K562 (cell line): ENCODE measurements at regions not wholly inside any gene's neighbourhood (a gene's known extent, or its start where the extent isn't known, plus 50 kb on each side); places are given as distances from the start of the nearest gene placed in this dataset.

Experiments used
- ATAC-seq: fragments of 200-7000 bp; cut with Tn5 transposase; 3 replicates; pipeline ENCODE4 v1.9.1; 2020; ENCODE audit warnings: moderate library complexity
- BruUV-seq: library from RNA; stranded (reverse); fragments of 400-500 nt; replicated peaks from 2 replicates; lab custom pipeline; 2021; lab: Mats Ljungman, UMichigan
- CTCF ChIA-PET: fragments of 300-600 bp; formaldehyde crosslinking; extraction: SDS; loops from one replicate; lab custom pipeline; 2021; ENCODE audit warnings: low intra/inter-chr PET ratio; lab: Yijun Ruan, JAX
- POLR2A ChIA-PET: fragments of 300-600, 350-650 bp; sonication (Branson Sonifier 250); formaldehyde crosslinking; extraction: SDS; loops from one replicate; lab custom pipeline; 2021; ENCODE audit warnings: antibody characterized with exemption, inconsistent platforms; lab: Yijun Ruan, JAX
- DNase-seq, 4 experiments: peaks; one replicate each; pipeline versions ENCODE4 v3.0.0 to v3.0.0-alpha.2; 2011 to 2018; ENCODE audit warnings: low spot score in 3 of 4, mixed read lengths in 3 of 4; ENCODE audit errors: extremely low read depth in 1 of 4
- FAIRE-seq: peaks from 2 replicates; lab custom pipeline; 2011; peaks lifted over from hg19 to GRCh38; lab: Jason Lieb, UNC
- H2AFZ ChIP-seq: 2 replicates; pipeline ENCODE4 v1.6.0; 2011; ENCODE audit warnings: low read depth, low read length, control low read depth, inconsistent platforms
- H3K27ac ChIP-seq: fragments of 200-600 bp; 3 replicates; pipeline ENCODE4 v1.8.0; 2011; ENCODE audit warnings: low read depth, mild to moderate bottlenecking, control low read depth, inconsistent platforms, low read length, moderate library complexity, mixed read lengths; ENCODE audit errors: extremely low read depth
- H3K27me3 ChIP-seq, 2 experiments: fragments of 300-600 bp in 1 of 2; 2 replicates in 1 of 2; 3 replicates in 1 of 2; pipeline versions ENCODE4 v1.6.0 to v1.8.0; 2011; ENCODE audit warnings: inconsistent platforms in 2 of 2, low read length in 2 of 2, mild to moderate bottlenecking in 1 of 2, mixed read lengths in 1 of 2, moderate library complexity in 1 of 2; ENCODE audit not compliant: control insufficient read depth in 2 of 2, insufficient read depth in 2 of 2
- H3K36me3 ChIP-seq: fragments of 300-600 bp; 3 replicates; pipeline ENCODE4 v1.8.0; 2011; ENCODE audit warnings: mild to moderate bottlenecking, low read length, inconsistent platforms; ENCODE audit not compliant: control insufficient read depth, insufficient read depth
- H3K4me1 ChIP-seq, 2 experiments: fragments of 200-600 bp in 1 of 2; replicated peaks in 1 of 2; 2 replicates in 1 of 2; 3 replicates in 1 of 2; pipeline versions ENCODE4 v1.5.1 to v1.8.0; 2011; ENCODE audit warnings: inconsistent platforms in 2 of 2, low read length in 2 of 2, mild to moderate bottlenecking in 1 of 2, mixed read lengths in 1 of 2, moderate library complexity in 1 of 2; ENCODE audit not compliant: control insufficient read depth in 2 of 2, insufficient read depth in 2 of 2
- H3K4me2 ChIP-seq: 2 replicates; pipeline ENCODE4 v1.6.1; 2011; ENCODE audit warnings: low read length, control low read depth, inconsistent platforms, mixed read lengths; ENCODE audit not compliant: insufficient read depth
- H3K4me3 ChIP-seq: fragments of 200-600 bp; sonication (generic), shearing (Covaris generic); 2 replicates; pipeline ENCODE4 v1.5.1; 2016; ENCODE audit warnings: control low read depth, inconsistent platforms
- H3K79me2 ChIP-seq: fragments of 200-600 bp; 3 replicates; pipeline ENCODE4 v1.8.0; 2011; ENCODE audit warnings: low read length, inconsistent platforms; ENCODE audit not compliant: control insufficient read depth, insufficient read depth
- H3K9ac ChIP-seq, 2 experiments: 2 replicates each; pipeline versions ENCODE4 v1.6.0 to v1.6.1; 2011; ENCODE audit warnings: low read depth in 2 of 2, low read length in 2 of 2, control low read depth in 1 of 2, inconsistent platforms in 1 of 2, mild to moderate bottlenecking in 1 of 2, mixed read lengths in 1 of 2; ENCODE audit not compliant: insufficient read depth in 1 of 2
- H3K9me1 ChIP-seq: one replicate; pipeline ENCODE4 v1.6.0; 2011; ENCODE audit warnings: inconsistent platforms, mild to moderate bottlenecking, low read length, moderate library complexity; ENCODE audit not compliant: control insufficient read depth, insufficient read depth
- H3K9me3 ChIP-seq: replicated peaks from 2 replicates; pipeline ENCODE4 v1.5.1; 2011; ENCODE audit warnings: low read depth, low read length, inconsistent platforms; ENCODE audit not compliant: control insufficient read depth, insufficient read depth
- H4K20me1 ChIP-seq: replicated peaks from 2 replicates; pipeline ENCODE4 v1.6.1; 2011; ENCODE audit warnings: low read length, inconsistent platforms, mixed read lengths; ENCODE audit not compliant: control insufficient read depth, insufficient read depth
- GTF2F1 ChIP-seq: IDR thresholded peaks from 2 replicates; pipeline ENCODE4 v1.6.1; 2011; ENCODE audit warnings: low read depth, low read length, improper control_type of control experiment
- HLTF ChIP-seq: fragments of 450-650 bp; IDR thresholded peaks from 2 replicates; pipeline ENCODE4 v1.6.1; 2016
- MTA1 ChIP-seq: fragments of 450-650 bp; IDR thresholded peaks from 2 replicates; pipeline ENCODE4 v1.6.1; 2017; ENCODE audit warnings: borderline replicate concordance
- NCOA6 ChIP-seq: fragments of 450-650 bp; IDR thresholded peaks from 2 replicates; pipeline ENCODE4 v1.6.1; 2017; ENCODE audit warnings: mild to moderate bottlenecking
- NFE2 ChIP-seq: IDR thresholded peaks from 2 replicates; pipeline ENCODE4 v1.6.1; 2014; ENCODE audit warnings: antibody characterized with exemption, low read depth
- NFRKB ChIP-seq: fragments of 450-650 bp; IDR thresholded peaks from 2 replicates; pipeline ENCODE4 v1.6.1; 2016; ENCODE audit warnings: low read depth
- NFXL1 ChIP-seq: fragments of 450-650 bp; formaldehyde crosslinking; IDR thresholded peaks from 2 replicates; pipeline ENCODE4 v1.4.0; 2021; ENCODE audit warnings: mild to moderate bottlenecking
- OTX1 ChIP-seq: fragments of 450-650 bp; formaldehyde crosslinking; IDR thresholded peaks from 2 replicates; pipeline ENCODE4 v1.4.0; 2022; ENCODE audit warnings: mild to moderate bottlenecking
- RBM25 ChIP-seq: fragments of 200-400 bp; formaldehyde crosslinking; IDR thresholded peaks from 2 replicates; pipeline ENCODE4 v1.6.1; 2018; ENCODE audit warnings: low read length, low read depth, moderate library complexity; ENCODE audit not compliant: severe bottlenecking
- STAT5A ChIP-seq: IDR thresholded peaks from 2 replicates; pipeline ENCODE4 v1.6.1; 2012; ENCODE audit warnings: low read length, inconsistent platforms, borderline replicate concordance
- TAF7 ChIP-seq: fragments of 450-650 bp; IDR thresholded peaks from 2 replicates; pipeline ENCODE4 v1.6.1; 2016; ENCODE audit warnings: missing genetic modification characterization, missing compliant biosample characterization
- TAF9B ChIP-seq: fragments of 450-650 bp; IDR thresholded peaks from 2 replicates; pipeline ENCODE4 v1.6.1; 2018; ENCODE audit warnings: mild to moderate bottlenecking; ENCODE audit not compliant: partially characterized antibody
- TSC22D4 ChIP-seq: fragments of 450-650 bp; IDR thresholded peaks from 2 replicates; pipeline ENCODE4 v1.6.1; 2016; ENCODE audit warnings: missing genetic modification characterization, missing biosample characterization, control low read depth
- U2AF2 ChIP-seq: fragments of 200-400 bp; formaldehyde crosslinking; optimal IDR thresholded peaks from 2 replicates; pipeline ENCODE3; 2017; ENCODE audit warnings: low read depth, mild to moderate bottlenecking, low read length
- ZBED1 ChIP-seq: IDR thresholded peaks from 2 replicates; pipeline ENCODE4 v1.6.1; 2014
- ZNF324 ChIP-seq: fragments of 250-450 bp; sonication (Bioruptor Pico); IDR thresholded peaks from 2 replicates; pipeline ENCODE4 v1.4.0; 2020; ENCODE audit warnings: mild to moderate bottlenecking
- WGBS: fragments of 100-300 bp; shearing (Covaris generic); methylation state at CpG from one replicate; pipeline ENCODE4 v1.1.6; 2016; ENCODE audit warnings: low coverage, mixed read lengths; ENCODE audit not compliant: insufficient coverage; ENCODE audit errors: missing lambda C conversion rate; 5-methylcytosine and 5-hydroxymethylcytosine counted together
- in situ Hi-C: fragments of 300-500 bp; cut with MboI; formaldehyde crosslinking; loops from 4 replicates; pipeline ENCODE4 v1.15.0; 2018; ENCODE audit warnings: inconsistent platforms, mixed read lengths
- intact Hi-C: fragments of 100-400 bp; cut with micrococcal nuclease; formaldehyde crosslinking; loops from 2 replicates; pipeline ENCODE4 v1.14.2; 2022
- TF ChIP-seq, protein P1 (sequence below): fragments of 250-450 bp; sonication (Bioruptor Pico); IDR thresholded peaks from 2 replicates; pipeline ENCODE4 v1.9.0; 2021; ENCODE audit warnings: mild to moderate bottlenecking, inconsistent platforms
- TF ChIP-seq, protein P2 (sequence below): IDR thresholded peaks from 2 replicates; pipeline ENCODE4 v1.6.1; 2011; ENCODE audit not compliant: insufficient read length; ENCODE audit errors: extremely low read depth
- TF ChIP-seq, protein P3 (sequence below): sonication (generic); formaldehyde crosslinking; IDR thresholded peaks from 2 replicates; pipeline ENCODE4 v1.8.1; 2022; ENCODE audit warnings: missing genetic modification reagents

DNA sequence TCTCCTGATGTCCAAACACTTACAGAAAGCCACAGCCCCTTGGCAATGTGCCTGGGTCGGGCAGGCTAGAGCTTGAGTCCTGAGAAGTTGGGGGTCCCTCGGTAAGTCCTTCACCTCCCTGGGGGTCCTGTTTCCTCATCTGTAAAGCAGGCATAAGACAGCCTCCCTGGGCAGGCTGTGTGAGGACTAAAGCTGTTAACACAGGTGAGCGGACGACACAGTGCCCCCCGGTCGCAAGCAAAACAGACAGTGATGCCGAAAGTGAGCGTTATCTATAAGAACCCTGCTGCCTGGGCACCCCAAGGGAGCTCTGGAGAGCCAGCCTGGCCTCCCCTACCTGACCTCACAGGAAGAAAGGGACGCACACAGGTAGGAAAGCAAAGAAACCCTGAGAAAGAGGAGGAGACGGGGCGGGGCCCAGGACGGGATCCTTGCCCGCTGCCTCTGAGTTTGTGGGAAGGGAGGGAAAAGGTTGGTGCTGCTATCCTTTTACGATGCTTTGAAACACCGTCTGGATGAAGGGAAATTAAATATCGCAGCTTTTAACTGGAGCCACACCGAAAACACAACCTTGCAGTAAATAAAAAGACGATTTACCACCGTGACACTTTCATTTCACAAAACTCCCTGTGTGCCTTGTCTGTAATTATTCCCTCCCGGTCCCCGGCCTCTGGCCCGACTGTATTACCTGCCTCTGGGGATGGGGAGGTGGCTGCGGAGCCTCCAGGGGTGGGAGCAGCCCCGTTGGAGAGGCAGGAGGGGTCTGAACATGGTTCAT lies 67.1 kb downstream of the ENGASE start:
- H3K27me3 ChIP-seq = peaks cover 7 to 63% of the 10 kb centered on the region in 2 experiments
- H3K4me2 ChIP-seq = no peak overlapping the region
- peaks cover 1% of the 10 kb centered on the region for H3K9me1 ChIP-seq
- H3K9me3 ChIP-seq = no peaks in the 10 kb centered on the region
- no peak overlapping the region for H3K4me3 ChIP-seq
- CTCF ChIA-PET = no interaction called here
- H3K27ac ChIP-seq = no peak overlapping the region
- POLR2A ChIA-PET = no interaction called here
- no peak overlapping the region for H2AFZ ChIP-seq
- no peak overlapping the region for H3K9ac ChIP-seq
- WGBS = under 1% methylated on average over 23 of the region's 24 CpGs
- in situ Hi-C loops = no loop called here
- H4K20me1 ChIP-seq = peaks cover 11% of the 10 kb centered on the region; the same call in 1 of the 2 replicates
- intact Hi-C loops = no loop called here
- H3K79me2 ChIP-seq = no peaks in the 10 kb centered on the region
- ATAC-seq (no peak), DNase-seq (no peak), FAIRE-seq (no peak)
- H3K4me1 ChIP-seq = peaks cover 0 to 9% of the 10 kb centered on the region in 2 experiments; a peak in 2 of 5 replicates
- no TSS peak for BruUV-seq
- no peak for TF ChIP-seq GTF2F1
- TF ChIP-seq HLTF = no peak
- no peak for TF ChIP-seq TSC22D4 (tag)
- no peak for TF ChIP-seq RBM25
- no peak for TF ChIP-seq ZBED1
- TF ChIP-seq NFXL1 (CRISPR knock-in tag) = no peak
- TF ChIP-seq, protein P1, sequence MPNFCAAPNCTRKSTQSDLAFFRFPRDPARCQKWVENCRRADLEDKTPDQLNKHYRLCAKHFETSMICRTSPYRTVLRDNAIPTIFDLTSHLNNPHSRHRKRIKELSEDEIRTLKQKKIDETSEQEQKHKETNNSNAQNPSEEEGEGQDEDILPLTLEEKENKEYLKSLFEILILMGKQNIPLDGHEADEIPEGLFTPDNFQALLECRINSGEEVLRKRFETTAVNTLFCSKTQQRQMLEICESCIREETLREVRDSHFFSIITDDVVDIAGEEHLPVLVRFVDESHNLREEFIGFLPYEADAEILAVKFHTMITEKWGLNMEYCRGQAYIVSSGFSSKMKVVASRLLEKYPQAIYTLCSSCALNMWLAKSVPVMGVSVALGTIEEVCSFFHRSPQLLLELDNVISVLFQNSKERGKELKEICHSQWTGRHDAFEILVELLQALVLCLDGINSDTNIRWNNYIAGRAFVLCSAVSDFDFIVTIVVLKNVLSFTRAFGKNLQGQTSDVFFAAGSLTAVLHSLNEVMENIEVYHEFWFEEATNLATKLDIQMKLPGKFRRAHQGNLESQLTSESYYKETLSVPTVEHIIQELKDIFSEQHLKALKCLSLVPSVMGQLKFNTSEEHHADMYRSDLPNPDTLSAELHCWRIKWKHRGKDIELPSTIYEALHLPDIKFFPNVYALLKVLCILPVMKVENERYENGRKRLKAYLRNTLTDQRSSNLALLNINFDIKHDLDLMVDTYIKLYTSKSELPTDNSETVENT (CRISPR knock-in tag) = no peak
- no peak for TF ChIP-seq MTA1
- no peak for TF ChIP-seq OTX1 (CRISPR knock-in tag)
- TF ChIP-seq STAT5A = no peak
- TF ChIP-seq NCOA6 = no peak
- TF ChIP-seq TAF9B = no peak
- TF ChIP-seq, protein P2, sequence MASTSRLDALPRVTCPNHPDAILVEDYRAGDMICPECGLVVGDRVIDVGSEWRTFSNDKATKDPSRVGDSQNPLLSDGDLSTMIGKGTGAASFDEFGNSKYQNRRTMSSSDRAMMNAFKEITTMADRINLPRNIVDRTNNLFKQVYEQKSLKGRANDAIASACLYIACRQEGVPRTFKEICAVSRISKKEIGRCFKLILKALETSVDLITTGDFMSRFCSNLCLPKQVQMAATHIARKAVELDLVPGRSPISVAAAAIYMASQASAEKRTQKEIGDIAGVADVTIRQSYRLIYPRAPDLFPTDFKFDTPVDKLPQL = no peak
- TF ChIP-seq NFE2 = no peak
- TF ChIP-seq NFRKB = no peak
- TF ChIP-seq TAF7 (tag) = no peak
- no peak for TF ChIP-seq ZNF324
- TF ChIP-seq U2AF2 = no peak
- TF ChIP-seq, protein P3, sequence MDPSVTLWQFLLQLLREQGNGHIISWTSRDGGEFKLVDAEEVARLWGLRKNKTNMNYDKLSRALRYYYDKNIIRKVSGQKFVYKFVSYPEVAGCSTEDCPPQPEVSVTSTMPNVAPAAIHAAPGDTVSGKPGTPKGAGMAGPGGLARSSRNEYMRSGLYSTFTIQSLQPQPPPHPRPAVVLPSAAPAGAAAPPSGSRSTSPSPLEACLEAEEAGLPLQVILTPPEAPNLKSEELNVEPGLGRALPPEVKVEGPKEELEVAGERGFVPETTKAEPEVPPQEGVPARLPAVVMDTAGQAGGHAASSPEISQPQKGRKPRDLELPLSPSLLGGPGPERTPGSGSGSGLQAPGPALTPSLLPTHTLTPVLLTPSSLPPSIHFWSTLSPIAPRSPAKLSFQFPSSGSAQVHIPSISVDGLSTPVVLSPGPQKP = no peak
- no peaks in the 10 kb centered on the region for H3K36me3 ChIP-seq
